Neural crest cell (in vitro differentiated cells): ENCODE measurements at regions not wholly inside any gene's neighbourhood (a gene's known extent, or its start where the extent isn't known, plus 50 kb on each side); places are given as distances from the start of the nearest gene placed in this dataset.

Experiments
- DNase-seq: peaks from one replicate; pipeline ENCODE4 v3.0.0; 2021; ENCODE audit warnings: low read depth, mixed read lengths, low spot score
- H3K27ac Mint-ChIP-seq: one replicate; pipeline ENCODE4 v1.8.0; 2021; ENCODE audit warnings: mild to moderate bottlenecking, mixed read lengths; ENCODE audit not compliant: unreplicated experiment
- H3K27me3 Mint-ChIP-seq: 2 replicates; pipeline ENCODE4 v1.8.0; 2021; ENCODE audit warnings: low read depth, mild to moderate bottlenecking, mixed read lengths
- H3K36me3 Mint-ChIP-seq: 2 replicates; pipeline ENCODE4 v1.8.0; 2021; ENCODE audit warnings: low read depth, mild to moderate bottlenecking, mixed read lengths
- H3K4me1 Mint-ChIP-seq: 2 replicates; pipeline ENCODE4 v1.8.0; 2021; ENCODE audit warnings: mixed read lengths
- H3K4me3 Mint-ChIP-seq: one replicate; pipeline ENCODE4 v1.8.0; 2021; ENCODE audit warnings: mild to moderate bottlenecking, mixed read lengths
- H3K9me3 Mint-ChIP-seq: 2 replicates; pipeline ENCODE4 v1.8.0; 2021; ENCODE audit warnings: mixed read lengths
- CTCF ChIP-seq: fragments of 200-600 bp; sonication (generic); conservative IDR thresholded peaks from 2 replicates; pipeline ENCODE4 v1.5.0; 2021; ENCODE audit warnings: antibody characterized with exemption, mild to moderate bottlenecking

GRCh38 chr3:82015241-82015640, 253.8 kb upstream of the GBE1 start:
- H3K36me3 Mint-ChIP-seq = no peaks in the 10 kb centered on the region
- H3K27ac Mint-ChIP-seq = no peak overlapping the region
- H3K27me3 Mint-ChIP-seq = no peaks in the 10 kb centered on the region
- DNase-seq = no peak
- no peaks in the 10 kb centered on the region for H3K4me1 Mint-ChIP-seq
- H3K9me3 Mint-ChIP-seq = peaks cover 9% of the 10 kb centered on the region
- no peak overlapping the region for H3K4me3 Mint-ChIP-seq
- TF ChIP-seq CTCF = no peak

GRCh38 chr3:82012775-82013174, 251.3 kb upstream of the GBE1 start:
- no peak overlapping the region for H3K4me3 Mint-ChIP-seq
- no peaks in the 10 kb centered on the region for H3K27me3 Mint-ChIP-seq
- peaks cover 13% of the 10 kb centered on the region for H3K9me3 Mint-ChIP-seq
- no peaks in the 10 kb centered on the region for H3K36me3 Mint-ChIP-seq
- no peak for DNase-seq
- TF ChIP-seq CTCF = no peak
- no peak overlapping the region for H3K27ac Mint-ChIP-seq
- no peaks in the 10 kb centered on the region for H3K4me1 Mint-ChIP-seq

- Mint-ChIP-seq H3K36me3 (peaks cover 3% of the 10 kb centered on the region), H3K27ac (no peak overlapping the region), H3K4me1 (no peaks in the 10 kb centered on the region), H3K4me3 (no peak overlapping the region), H3K27me3 (no peaks in the 10 kb centered on the region), H3K9me3 (peaks cover 20% of the 10 kb centered on the region)
- no peak for DNase-seq
- TF ChIP-seq CTCF = no peak
Measured at GRCh38 chr3:82011336-82011735, 249.9 kb upstream of the GBE1 start.

GRCh38 chr3:82005266-82005665, 243.8 kb upstream of the GBE1 start:
- Mint-ChIP-seq H3K27ac (no peak overlapping the region), H3K36me3 (peaks cover 3% of the 10 kb centered on the region), H3K9me3 (peaks cover 14% of the 10 kb centered on the region), H3K4me1 (peaks cover 13% of the 10 kb centered on the region), H3K27me3 (no peaks in the 10 kb centered on the region), H3K4me3 (no peak overlapping the region)
- no peak for TF ChIP-seq CTCF
- DNase-seq = no peak

GRCh38 chr3:82004266-82004665, 242.8 kb upstream of the GBE1 start:
- Mint-ChIP-seq H3K36me3 (peaks cover 3% of the 10 kb centered on the region), H3K27me3 (no peaks in the 10 kb centered on the region), H3K4me3 (no peak overlapping the region), H3K4me1 (peaks cover 13% of the 10 kb centered on the region), H3K9me3 (peaks cover 10% of the 10 kb centered on the region), H3K27ac (no peak overlapping the region)
- no peak for TF ChIP-seq CTCF
- no peak for DNase-seq
